ENCODE measurements at regions not wholly inside any gene's neighbourhood (a gene's known extent, or its start where the extent isn't known, plus 50 kb on each side); places are given as distances from the start of the nearest gene placed in this dataset.

DNA sequence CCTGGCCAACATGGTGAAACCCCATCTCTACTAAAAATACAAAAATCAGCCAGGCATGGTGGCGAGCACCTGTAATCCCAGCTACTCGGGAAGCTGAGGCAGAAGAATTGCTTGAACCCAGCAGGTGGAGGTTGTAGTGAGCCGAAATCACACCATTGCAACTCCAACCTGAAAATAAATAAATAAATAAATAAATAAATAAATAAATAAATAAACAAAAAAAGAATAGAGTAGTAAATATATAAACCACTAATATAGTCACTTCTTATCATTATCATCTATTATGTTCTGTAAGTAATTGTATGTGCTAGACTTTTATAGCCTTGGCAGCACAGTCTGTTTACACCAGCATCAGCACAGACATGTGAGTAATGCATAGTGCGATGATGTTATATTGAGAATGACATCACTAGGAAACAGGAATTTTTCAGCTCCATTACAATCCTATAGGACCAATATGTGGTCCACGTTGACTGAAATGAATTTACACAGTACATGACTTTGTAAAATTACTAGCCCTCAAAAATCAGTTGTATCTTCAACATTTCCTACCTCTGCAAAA lies 385.4 kb upstream of the ANKRD30A start:
- TF ChIP-seq, protein P1, sequence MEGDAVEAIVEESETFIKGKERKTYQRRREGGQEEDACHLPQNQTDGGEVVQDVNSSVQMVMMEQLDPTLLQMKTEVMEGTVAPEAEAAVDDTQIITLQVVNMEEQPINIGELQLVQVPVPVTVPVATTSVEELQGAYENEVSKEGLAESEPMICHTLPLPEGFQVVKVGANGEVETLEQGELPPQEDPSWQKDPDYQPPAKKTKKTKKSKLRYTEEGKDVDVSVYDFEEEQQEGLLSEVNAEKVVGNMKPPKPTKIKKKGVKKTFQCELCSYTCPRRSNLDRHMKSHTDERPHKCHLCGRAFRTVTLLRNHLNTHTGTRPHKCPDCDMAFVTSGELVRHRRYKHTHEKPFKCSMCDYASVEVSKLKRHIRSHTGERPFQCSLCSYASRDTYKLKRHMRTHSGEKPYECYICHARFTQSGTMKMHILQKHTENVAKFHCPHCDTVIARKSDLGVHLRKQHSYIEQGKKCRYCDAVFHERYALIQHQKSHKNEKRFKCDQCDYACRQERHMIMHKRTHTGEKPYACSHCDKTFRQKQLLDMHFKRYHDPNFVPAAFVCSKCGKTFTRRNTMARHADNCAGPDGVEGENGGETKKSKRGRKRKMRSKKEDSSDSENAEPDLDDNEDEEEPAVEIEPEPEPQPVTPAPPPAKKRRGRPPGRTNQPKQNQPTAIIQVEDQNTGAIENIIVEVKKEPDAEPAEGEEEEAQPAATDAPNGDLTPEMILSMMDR (IDR thresholded peaks at IDR 0.05 in 4 of 5, conservative IDR thresholded peaks at IDR 0.05 in 1 of 5) = no peak
- no peak for TF ChIP-seq POLR2A (IDR thresholded peaks at IDR 0.05)

Measured in gastrocnemius medialis (tissue), 4 donors.